GM06990 (cell line): ENCODE measurements at regions not wholly inside any gene's neighbourhood (a gene's known extent, or its start where the extent isn't known, plus 50 kb on each side); places are given as distances from the start of the nearest gene placed in this dataset.
"Not testable (repeated sequence)": the region's sequence is repeated elsewhere in the genome, so short reads cannot be mapped to it uniquely, and the experiment has no call there.

Experiments
- DNase-seq: peaks from one replicate; pipeline ENCODE4 v3.0.0-alpha.2; 2011; ENCODE audit not compliant: insufficient read length; ENCODE audit errors: extremely low read depth
- H3K27me3 ChIP-seq: replicated peaks from 2 replicates; pipeline ENCODE4 v1.6.0; 2011; ENCODE audit warnings: low read length; ENCODE audit not compliant: control insufficient read depth, insufficient read depth
- H3K36me3 ChIP-seq: 2 replicates; pipeline ENCODE4 v1.5.1; 2011; ENCODE audit warnings: low read length; ENCODE audit not compliant: control insufficient read depth, insufficient read depth
- H3K4me3 ChIP-seq: replicated peaks from 2 replicates; pipeline ENCODE4 v1.5.1; 2011; ENCODE audit warnings: low read depth, mild to moderate bottlenecking, control low read depth, low read length
- TF ChIP-seq, protein P1 (sequence below): IDR thresholded peaks from 2 replicates; pipeline ENCODE4 v1.5.1; 2011; ENCODE audit warnings: low read length, control low read depth, mild to moderate bottlenecking, inconsistent platforms; ENCODE audit not compliant: insufficient read depth, poor library complexity, severe bottlenecking

DNA sequence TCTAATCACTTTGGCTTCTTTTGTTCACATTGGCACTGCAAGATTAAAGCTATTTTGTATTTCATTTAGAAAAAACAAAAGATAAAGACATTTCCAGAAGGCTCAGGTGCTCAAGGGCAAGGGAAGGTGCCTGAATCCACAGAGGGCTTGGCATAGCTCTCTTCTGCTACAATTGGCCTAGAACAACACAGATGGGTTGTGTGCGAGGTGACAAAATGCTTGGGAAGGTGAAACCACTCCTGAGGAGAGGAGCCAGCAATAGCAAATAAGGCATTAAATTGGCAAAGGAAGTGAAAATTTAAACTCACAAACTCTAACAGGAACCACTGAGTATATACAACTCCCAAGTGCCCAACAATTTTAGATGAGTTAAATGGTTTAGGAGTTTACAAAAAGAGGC is 1290.4 kb upstream of the CHAC2 start:
- DNase-seq = no peak
- Histone ChIP-seq H3K27me3 (no peaks in the 10 kb centered on the region), H3K36me3 (no peaks in the 10 kb centered on the region), H3K4me3 (no peak overlapping the region)
- TF ChIP-seq, protein P1, sequence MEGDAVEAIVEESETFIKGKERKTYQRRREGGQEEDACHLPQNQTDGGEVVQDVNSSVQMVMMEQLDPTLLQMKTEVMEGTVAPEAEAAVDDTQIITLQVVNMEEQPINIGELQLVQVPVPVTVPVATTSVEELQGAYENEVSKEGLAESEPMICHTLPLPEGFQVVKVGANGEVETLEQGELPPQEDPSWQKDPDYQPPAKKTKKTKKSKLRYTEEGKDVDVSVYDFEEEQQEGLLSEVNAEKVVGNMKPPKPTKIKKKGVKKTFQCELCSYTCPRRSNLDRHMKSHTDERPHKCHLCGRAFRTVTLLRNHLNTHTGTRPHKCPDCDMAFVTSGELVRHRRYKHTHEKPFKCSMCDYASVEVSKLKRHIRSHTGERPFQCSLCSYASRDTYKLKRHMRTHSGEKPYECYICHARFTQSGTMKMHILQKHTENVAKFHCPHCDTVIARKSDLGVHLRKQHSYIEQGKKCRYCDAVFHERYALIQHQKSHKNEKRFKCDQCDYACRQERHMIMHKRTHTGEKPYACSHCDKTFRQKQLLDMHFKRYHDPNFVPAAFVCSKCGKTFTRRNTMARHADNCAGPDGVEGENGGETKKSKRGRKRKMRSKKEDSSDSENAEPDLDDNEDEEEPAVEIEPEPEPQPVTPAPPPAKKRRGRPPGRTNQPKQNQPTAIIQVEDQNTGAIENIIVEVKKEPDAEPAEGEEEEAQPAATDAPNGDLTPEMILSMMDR = no peak

DNA sequence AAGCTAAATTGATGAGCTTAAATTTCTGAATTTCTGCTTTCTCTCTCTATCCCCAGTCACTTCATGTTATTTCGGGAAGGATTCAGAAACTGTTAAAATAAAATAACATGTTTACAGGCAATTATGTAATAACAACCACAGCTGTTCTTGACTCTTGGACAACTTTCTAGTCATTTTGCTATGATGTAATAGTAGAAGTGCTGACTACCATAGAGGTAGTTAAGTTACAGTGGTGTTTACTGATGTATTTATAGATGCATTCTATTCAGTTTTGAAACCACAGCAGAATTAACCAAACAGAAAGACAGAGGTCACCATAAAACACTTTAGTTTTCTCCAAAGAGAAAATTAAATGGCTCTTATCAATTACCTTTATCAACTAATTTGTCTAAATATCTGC is 1292.0 kb upstream of the CHAC2 start:
- TF ChIP-seq, protein P1 = no peak
- Histone ChIP-seq H3K27me3 (no peaks in the 10 kb centered on the region), H3K4me3 (no peak overlapping the region), H3K36me3 (no peaks in the 10 kb centered on the region)
- no peak for DNase-seq

DNA sequence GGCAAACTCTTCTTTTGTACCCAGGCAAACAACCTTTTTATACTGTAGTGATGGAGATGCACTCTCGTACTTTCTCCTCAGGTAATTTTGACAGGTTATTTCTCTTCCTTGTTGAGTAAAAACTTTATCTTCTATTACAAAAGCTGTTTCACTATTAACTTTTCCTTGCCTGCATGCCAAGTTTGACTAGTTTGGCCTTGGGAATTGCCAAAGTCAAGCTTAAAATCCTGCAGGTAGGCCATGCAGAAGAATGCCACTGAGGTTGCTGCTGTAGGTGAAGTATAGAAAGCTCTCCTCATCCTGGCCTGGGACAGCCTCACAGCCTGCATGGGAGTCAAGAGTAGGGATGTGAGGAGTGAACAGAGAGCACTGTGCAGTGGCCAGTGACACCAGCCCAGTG is 1293.5 kb upstream of the CHAC2 start:
- Histone ChIP-seq H3K27me3 (no peaks in the 10 kb centered on the region), H3K4me3 (no peak overlapping the region), H3K36me3 (no peaks in the 10 kb centered on the region)
- DNase-seq = no peak
- TF ChIP-seq, protein P1 = no peak

DNA sequence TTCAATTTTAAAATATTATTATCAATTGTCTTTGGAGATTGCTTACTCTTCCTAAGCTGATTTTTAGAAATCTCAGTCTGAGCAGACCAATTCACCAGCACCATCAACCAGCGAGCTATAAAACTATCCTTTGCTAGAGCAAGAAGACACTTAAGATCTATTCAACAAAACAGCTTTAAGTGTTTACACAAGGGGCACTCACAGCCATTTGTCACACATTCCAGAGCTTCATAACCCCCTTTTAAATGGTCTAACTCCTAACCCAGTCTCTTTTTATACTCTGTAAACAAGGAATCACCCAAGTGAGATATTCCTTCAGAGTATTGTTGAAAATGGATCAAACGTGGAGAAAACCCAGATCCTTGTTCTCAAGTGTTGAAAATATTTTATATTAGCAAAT is 1294.1 kb upstream of the CHAC2 start:
- no peak overlapping the region for H3K4me3 ChIP-seq
- DNase-seq = no peak
- H3K36me3 ChIP-seq = no peaks in the 10 kb centered on the region
- no peaks in the 10 kb centered on the region for H3K27me3 ChIP-seq
- TF ChIP-seq, protein P1 = no peak

DNA sequence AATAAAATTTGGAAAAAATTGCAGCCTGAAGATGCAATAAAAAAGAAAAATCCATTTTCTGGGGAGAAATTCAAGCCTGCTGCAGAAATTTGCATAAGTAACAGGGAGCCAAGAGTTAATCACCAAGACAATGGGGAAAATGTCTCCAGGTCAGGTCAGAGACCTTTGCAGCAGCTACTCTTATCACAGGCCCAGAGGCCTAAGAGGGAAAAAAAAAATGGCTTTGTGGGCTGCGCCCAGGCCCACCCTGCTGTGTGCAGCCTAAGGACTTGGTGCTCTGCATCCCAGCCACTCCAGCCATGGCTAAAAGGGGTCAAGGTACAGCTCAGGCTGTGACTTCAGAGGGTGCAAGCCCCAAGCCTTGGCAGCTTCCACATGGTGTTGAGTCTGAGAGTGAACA is 1297.1 kb upstream of the CHAC2 start:
- DNase-seq, H3K27me3 ChIP-seq, H3K4me3 ChIP-seq, H3K36me3 ChIP-seq: not testable (repeated sequence)

DNA sequence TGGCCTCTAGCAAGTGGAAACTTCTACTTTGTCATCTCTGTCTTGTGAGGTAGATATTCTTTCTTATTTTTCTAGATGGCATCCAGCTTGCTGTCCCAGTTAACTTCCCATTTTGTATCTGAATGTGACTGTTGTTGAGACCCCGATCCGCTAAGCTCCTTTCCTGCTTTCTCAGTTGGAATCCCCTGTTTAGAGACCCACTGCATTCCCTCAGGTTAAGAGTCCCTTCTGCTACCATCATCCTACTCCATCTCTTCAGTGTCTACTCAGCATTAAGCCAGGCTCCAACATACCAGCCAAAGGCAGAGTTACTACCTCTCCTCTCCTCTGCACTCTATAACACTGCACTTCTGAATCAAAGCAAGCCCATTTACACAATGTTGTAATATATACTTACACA is 1300.4 kb upstream of the CHAC2 start:
- TF ChIP-seq, protein P1 = no peak
- no peak for DNase-seq
- Histone ChIP-seq H3K4me3 (no peak overlapping the region), H3K27me3 (no peaks in the 10 kb centered on the region), H3K36me3 (no peaks in the 10 kb centered on the region)

DNA sequence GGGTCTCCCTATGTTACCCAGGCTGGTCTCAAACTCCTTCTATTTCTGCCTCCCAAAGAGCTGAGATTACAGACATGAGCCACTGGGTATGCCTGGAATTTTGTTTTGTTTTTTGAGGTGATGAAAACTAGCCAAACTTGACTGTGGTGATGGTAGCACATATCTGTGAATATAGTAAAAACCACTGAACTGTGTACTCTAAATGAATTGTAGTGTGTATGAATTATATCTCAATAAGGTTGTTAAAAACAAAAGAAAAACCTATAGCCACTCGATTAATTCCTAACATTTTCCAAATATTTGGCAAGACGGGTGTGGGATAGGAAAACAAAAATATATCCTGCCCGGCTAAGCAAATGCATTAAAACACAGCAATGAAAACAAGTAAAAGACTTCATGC is 1302.3 kb upstream of the CHAC2 start:
- DNase-seq = no peak
- Histone ChIP-seq H3K27me3 (no peaks in the 10 kb centered on the region), H3K36me3 (no peaks in the 10 kb centered on the region), H3K4me3 (no peak overlapping the region)
- TF ChIP-seq, protein P1 = no peak
